Loucy (cell line): ENCODE measurements at regions not wholly inside any gene's neighbourhood (a gene's known extent, or its start where the extent isn't known, plus 50 kb on each side); places are given as distances from the start of the nearest gene placed in this dataset.

ENCODE experiments used
- CTCF ChIP-seq: fragments of 200-600 bp; sonication (generic); conservative IDR thresholded peaks from 2 replicates; pipeline ENCODE4 v1.5.1; 2014; ENCODE audit warnings: mild to moderate bottlenecking, antibody characterized with exemption, low read length
- EZH2phosphoT487 ChIP-seq: fragments of 200-600 bp; IDR thresholded peaks from 2 replicates; pipeline ENCODE4 v1.6.1; 2018; ENCODE audit warnings: antibody characterized with exemption, mild to moderate bottlenecking, moderate library complexity, borderline replicate concordance

GRCh38 chr14:84108746-84109457 lies 1421.0 kb upstream of the FLRT2 start:
- TF ChIP-seq CTCF (no peak), EZH2phosphoT487 (no peak)
